GM23248 (cell line): ENCODE measurements at regions not wholly inside any gene's neighbourhood (a gene's known extent, or its start where the extent isn't known, plus 50 kb on each side); places are given as distances from the start of the nearest gene placed in this dataset.

Experiments used
- EZH2 ChIP-seq: fragments of 200-600 bp; sonication (generic); IDR thresholded peaks from 2 replicates; pipeline ENCODE4 v1.6.1; 2018; ENCODE audit warnings: antibody characterized with exemption, mild to moderate bottlenecking; ENCODE audit not compliant: insufficient read depth, poor library complexity, severe bottlenecking
- EZH2phosphoT487 ChIP-seq: fragments of 200-600 bp; sonication (generic); IDR thresholded peaks from 2 replicates; pipeline ENCODE4 v1.6.1; 2018; ENCODE audit warnings: antibody characterized with exemption, moderate library complexity, mild to moderate bottlenecking, low read depth; ENCODE audit not compliant: insufficient read depth

- TF ChIP-seq EZH2phosphoT487 (no peak), EZH2 (no peak)
These were observed 67.9 kb upstream of the ESRRB start for GRCh38 chr14:76307786-76308780.
